HG02623 (cell line): ENCODE measurements at regions not wholly inside any gene's neighbourhood (a gene's known extent, or its start where the extent isn't known, plus 50 kb on each side); places are given as distances from the start of the nearest gene placed in this dataset.

Source experiments
- ATAC-seq: cut with Tn5 transposase; IDR thresholded peaks from one replicate; pipeline ENCODE4 v1.9.1; 2021; ENCODE audit warnings: moderate library complexity; ENCODE audit not compliant: unreplicated experiment

DNA sequence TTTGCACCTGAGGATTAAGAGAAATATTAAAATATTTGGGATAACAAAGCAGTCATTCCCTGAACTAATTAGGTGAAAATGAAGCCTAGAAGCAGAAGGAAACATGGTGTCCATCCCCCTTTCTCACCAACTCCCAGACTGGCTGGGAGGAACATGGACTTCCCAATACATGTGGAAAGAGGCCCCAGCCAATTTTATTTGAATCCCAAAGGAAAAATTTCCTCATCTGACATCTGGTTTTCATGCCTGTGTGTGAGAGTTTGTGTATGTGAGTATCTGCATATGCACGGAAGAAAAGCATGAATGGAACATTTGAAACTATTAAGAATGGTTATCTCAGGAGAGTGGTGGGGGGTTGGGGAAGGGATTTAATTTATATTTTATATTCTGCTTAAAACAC, 84.3 kb downstream of the COPS8 start:
- ATAC-seq = no peak

GRCh38 chr2:237171396-237171795, 85.7 kb downstream of the COPS8 start:
- ATAC-seq = no peak

DNA sequence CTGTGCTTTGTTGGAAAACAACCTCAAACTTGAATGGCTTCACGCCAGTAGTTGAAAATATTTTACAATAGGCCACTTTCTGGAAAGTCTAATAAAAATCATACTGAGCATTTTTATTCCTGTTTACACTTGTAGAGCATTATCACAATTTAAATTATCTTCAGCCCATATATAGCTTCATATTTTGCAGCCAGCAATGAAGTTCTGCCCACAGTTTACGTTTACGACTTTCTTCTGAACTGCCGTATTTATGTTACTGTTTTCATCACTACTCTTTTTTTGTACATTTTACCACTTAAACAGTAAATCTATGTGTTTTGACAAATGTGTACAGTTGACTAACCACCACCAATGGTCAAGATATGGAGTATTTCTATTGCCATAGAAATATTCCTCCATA, 86.2 kb downstream of the COPS8 start:
- ATAC-seq = no peak

DNA sequence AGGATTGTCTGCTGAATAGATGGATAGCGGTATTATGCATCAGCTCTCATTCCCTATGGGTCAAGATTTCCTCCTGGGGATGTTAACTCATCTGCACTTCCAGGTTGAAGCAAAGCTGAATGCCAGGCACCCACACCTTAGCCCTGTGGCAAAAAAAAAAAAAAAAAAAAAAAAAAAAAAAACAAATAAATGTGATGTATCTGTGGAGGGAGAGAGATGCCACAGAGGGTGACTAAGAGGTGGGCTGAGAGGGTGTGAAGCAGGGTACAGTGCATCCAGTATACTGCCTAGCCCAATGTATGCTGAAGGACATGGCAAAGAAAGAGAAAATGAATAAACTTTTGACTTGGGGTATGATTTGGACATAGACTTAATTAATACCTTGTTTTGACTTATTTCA, 91.4 kb downstream of the COPS8 start:
- no peak for ATAC-seq

- no peak for ATAC-seq
These were observed 92.3 kb downstream of the COPS8 start for GRCh38 chr2:237177986-237178385.

- ATAC-seq = no peak
These were observed 92.7 kb downstream of the COPS8 start for GRCh38 chr2:237178396-237178795.

DNA sequence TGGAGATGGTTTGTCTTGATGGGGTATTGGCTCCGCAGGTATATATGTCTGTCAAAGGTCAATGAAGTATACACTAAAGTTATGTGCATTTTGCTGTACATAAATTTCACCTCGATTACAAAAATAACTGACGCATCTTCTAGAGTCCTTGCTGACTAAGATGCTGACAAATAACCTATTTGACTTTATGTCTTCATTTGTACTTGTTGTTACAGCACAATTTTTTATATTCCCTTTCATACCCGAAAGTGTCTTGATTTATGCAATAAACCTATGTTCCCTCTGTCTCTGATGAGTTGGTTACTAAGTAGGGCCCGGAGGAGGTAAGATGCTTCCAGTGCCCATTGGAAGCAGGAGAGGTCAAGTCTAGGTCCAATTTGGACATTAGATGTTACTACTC, 93.5 kb downstream of the COPS8 start:
- ATAC-seq = no peak

- ATAC-seq = no peak
These were observed 94.5 kb downstream of the COPS8 start for GRCh38 chr2:237180187-237180586.

DNA sequence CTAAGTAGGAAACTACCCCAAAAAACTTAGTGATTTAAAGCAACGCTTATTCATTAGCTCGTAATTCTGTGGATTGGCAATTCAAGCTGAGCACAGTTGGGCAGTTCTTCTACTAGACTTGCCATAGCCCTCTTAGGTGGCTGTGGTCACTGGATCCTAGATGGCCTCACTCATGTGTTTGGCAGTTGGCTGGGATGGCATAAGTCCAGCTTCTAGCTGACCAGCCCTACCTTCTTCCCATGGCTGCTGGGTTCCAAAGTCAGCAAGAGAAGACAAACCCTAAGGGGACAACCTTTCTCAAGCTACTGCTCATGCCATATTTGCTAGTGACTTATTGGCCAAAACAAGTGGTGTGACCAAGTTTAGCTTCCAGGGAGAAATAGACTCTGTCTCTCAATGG, 95.3 kb downstream of the COPS8 start:
- no peak for ATAC-seq

DNA sequence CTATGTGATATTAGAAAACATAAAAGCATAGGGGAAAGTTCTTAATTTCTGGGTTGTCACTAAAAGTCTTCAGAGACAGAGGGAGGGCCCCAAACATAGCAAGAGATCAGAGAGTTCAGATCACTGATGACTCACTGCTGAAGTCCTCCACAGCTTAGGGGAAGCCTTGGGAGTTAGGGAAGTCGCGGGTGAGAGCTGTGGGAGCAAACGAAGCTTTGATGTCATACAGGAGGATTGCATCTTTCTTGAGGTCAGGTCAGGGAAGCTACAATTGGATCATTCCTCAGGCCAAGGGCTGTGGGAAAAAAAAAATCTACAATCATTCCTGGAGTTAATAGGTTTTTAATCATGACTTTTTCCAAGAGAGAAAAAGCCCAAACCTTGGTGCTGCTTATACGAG, 96.2 kb downstream of the COPS8 start:
- no peak for ATAC-seq

DNA sequence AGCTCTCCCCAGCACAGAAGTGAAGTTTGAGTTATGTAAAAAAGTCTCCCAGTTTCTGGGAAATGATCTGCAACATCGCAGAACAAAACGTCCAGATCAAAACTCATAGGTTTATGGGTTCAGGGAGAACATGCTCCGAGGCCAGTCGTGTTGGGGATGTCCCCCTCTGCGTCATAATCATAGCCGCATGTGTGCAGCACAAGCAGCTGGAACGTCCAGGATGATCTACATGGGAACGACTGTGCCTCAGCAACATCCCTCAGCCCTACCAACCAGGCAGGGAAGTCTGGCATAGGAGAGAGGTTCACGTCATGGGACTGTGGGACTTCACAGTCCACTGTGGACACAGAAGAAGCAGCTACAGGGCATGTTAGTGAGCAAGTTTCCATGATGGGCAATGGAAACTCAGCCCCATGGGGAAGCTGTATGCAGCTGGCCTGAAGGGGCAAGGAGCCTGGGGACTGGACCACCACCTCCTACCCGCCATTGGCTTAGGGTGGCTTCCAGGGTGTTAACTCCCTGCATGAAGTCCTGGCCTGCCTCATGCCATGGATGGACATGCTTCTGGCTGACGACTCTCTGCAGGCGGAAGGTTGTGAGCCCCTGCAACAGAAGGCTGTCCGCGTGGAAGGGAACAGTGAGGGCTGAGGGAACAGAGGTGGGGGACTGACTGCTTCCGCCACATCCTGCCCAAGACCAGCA, 96.9 kb downstream of the COPS8 start:
- ATAC-seq = no peak

- ATAC-seq = no peak
These were observed 98.7 kb downstream of the COPS8 start for GRCh38 chr2:237184192-237184918.

DNA sequence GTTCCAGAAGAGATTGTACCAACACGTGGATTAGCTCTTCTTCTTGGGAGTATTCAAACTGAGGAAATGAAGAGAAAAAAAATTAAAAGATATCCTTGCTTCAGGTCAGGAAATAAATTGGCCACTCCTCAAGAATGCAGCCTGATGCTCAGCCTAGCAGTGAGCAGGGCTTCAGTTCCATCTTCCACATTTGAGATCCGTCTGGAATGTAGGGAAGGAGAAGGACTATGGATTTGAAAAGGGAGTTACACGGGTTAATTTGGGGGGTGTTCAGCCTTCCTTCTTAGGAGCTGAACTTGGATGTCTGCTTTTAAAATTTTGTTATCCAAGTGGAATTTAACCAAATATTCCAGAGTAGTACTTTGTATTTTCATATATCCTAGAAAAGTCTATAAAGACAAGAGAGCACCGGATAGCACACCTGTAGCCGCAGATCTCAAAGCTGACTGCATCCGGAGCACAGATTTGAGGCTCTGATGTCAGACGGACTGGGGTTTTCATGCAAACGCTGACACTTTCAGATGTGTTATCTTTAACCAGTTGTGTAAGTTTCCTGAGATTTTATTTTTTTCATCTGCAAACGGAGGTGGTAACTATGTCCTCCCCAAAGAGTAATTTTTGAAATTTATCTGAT, 99.3 kb downstream of the COPS8 start:
- ATAC-seq = no peak

- ATAC-seq = no peak
These were observed 99.8 kb downstream of the COPS8 start for GRCh38 chr2:237185553-237185925.

DNA sequence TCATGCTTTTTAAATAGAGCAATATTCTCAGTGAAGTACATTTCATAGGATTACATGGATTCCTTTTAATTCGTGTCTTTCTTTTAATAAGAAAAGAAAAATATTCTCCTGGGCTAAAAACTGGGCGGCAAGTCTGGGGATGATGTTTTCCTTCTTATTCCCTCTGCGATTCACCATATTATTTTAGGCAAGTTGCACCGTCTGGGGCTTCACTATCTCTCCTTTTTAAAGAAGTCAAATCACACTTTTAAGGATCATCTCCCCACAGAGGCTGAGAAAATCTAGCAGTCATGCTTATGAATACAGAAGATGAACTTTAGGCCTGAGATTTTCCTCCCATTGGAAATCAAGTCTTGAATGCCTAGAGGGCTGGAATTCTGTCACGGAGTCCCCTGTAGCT, 104.1 kb downstream of the COPS8 start:
- ATAC-seq = no peak

- no peak for ATAC-seq
These were observed 105.5 kb downstream of the COPS8 start for GRCh38 chr2:237190966-237191713.

- ATAC-seq = no peak
These were observed 106.0 kb downstream of the COPS8 start for GRCh38 chr2:237191714-237192081.

- ATAC-seq = no peak
These were observed 107.2 kb downstream of the COPS8 start for GRCh38 chr2:237192881-237193280.

DNA sequence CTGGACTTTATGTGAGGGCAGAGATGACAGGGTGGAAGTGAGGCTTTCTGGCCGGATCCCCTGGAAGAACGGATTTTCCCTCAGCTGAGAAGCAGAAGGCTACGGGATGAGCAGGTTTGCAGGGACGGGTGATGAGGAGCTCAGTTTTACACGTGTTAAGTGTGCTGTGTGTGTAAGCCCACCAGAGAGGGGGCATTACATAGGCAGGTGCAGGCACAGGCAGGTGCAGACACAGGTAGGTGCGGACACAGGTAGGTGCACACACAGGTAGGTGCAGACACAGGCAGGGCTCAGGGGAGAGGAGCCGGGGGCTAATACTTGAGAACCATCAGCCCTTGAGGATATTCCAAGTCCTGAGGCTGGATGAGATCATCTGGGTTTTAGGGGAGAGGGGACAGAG, 107.7 kb downstream of the COPS8 start:
- no peak for ATAC-seq

- no peak for ATAC-seq
These were observed 108.4 kb downstream of the COPS8 start for GRCh38 chr2:237194081-237194480.

DNA sequence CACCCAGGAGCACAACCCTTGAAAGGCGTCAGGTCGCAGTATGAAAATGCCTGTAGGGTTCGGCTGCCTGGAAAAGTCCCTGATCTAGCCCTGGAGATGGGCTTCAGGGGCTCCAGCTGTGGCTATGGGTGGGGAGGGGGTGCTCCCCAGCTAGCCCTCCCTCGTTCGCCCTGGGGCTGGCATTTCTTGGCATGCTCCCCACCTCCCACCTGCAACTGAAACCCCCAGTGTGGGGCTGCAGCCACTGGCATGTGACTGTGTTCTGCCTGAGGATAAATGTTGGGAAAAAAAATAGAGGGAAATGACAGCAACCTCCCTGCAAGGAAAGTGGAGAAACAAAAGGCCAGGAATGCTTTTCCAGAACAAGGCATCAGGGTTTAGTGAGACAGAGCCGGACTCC, 109.2 kb downstream of the COPS8 start:
- no peak for ATAC-seq
